GM21367 (cell line): ENCODE measurements at regions not wholly inside any gene's neighbourhood (a gene's known extent, or its start where the extent isn't known, plus 50 kb on each side); places are given as distances from the start of the nearest gene placed in this dataset.
A peak's percentile ranks its signal among the peaks of the same experiment; 100 is the strongest.
"Not testable (repeated sequence)": the region's sequence is repeated elsewhere in the genome, so short reads cannot be mapped to it uniquely, and the experiment has no call there.

Experiments
- ATAC-seq: cut with Tn5 transposase; IDR thresholded peaks from one replicate; pipeline ENCODE4 v1.9.1; 2021; ENCODE audit not compliant: unreplicated experiment

DNA sequence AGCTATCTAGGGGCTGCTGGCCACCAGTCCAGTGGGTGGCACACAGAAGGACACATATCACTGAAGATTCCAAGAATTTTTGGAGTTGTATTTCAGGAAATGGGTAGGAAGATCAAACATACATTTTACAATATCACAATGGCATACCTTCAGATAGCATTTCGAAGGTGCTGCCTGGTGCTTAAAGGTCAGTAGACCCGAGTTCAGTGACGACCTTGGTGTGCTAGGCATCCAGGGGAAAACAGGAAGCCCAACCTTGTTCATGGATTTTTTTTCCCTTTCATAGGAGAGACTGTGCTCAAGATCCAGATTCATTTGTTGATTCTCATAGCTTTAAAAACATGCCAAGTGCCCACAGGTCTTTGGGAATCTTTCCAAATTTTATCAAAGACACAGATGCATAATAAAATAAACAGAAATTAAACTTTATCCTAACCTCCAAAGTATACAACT is 51.0 kb upstream of the RCBTB2 start:
- ATAC-seq = no peak

DNA sequence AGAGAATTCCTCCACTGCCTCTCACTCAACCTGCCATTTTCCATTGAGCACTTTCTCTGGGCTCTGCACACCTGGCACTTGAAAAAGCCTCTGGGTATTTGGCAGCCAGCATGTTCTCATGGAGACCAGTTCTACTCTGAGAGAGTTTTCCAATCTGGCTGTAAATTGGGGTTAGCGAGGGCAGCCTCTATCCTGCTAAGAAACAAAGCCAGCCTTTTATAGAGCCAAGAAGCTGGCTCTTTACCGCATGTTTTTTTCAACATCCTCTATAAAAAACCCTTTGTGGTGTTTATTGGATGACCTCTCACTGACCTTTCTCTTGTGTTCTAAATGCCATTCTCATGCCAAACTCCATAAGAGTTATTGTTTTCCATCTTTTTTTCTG is 52.6 kb upstream of the RCBTB2 start:
- ATAC-seq = no peak

DNA sequence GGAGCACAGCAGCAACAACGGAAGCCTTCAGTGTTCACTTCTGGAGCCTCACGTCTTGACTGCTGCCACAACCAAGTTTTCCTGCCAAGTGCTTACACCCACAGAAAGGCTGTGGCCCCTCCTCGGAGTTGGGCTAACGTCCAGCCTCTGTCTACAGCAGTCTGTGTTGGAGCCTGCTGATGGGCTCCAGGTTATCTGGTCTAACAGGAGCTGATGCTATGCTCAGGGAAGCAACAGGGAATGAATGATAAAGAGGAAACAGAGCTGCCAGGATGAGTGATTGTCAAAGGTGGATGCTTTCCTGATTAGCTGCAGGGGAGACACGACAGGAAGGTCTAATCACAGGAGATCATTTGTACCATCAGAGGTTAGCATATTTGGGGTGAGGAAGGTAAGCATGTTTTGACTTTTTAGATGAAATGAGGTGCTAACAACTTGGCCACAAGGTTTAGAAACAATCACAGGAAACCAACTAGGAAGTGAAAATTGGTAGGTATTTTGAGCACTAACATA is 53.8 kb upstream of the RCBTB2 start:
- ATAC-seq = no peak

DNA sequence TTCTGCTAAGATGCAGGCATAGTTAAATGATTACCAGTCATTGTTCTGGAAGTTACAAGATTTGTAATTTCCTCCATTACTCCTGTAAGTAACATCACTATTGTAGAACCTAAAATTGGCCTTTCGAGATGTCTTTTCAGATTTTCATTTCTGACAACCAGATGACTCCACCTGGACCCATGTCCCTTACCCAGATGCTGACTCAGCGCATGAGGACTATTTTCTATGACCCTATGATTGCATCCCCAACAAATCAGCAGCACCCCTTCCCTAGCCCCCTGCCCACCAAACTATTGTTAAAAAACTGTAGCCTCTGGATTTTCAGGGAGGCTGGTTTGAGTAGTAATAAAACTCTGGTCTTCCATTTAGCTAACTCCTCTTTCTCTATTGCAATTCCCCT is 55.2 kb upstream of the RCBTB2 start:
- ATAC-seq = no peak

DNA sequence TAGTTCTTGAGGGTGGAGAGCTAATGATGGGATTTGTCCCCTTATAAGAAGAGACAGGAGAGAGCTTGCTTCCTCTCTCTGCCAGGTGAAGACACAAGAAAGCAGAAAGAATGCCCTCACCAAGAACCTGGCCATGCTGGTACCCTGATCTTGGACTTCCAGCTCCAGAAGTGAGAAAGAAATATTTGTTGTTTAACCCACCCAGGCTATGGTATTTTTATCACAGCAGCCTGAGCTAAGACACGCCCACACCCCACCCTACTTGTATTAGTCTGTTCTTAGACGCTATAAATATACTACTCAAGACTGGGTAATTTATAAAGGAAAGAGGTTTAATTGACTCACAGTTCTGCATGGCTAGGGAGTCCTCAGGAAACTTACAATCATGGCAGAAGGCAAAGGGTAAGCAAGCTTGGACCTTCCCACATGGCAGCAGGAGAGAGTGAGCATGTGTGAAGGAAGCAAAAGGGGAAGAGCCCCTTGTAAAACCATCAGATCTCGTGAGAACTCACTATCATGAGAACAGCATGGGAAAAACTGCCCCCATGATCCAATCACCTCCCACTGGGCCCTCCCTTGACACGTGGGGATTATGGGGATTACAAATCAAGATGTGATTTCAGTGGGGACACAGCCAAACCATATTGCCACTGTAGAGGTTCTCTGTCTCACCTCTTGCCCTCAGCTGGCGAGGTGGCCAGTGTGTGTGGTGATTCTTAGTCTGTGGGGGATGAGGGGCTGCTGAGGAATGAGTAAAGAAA is 57.4 kb upstream of the RCBTB2 start:
- no peak for ATAC-seq

DNA sequence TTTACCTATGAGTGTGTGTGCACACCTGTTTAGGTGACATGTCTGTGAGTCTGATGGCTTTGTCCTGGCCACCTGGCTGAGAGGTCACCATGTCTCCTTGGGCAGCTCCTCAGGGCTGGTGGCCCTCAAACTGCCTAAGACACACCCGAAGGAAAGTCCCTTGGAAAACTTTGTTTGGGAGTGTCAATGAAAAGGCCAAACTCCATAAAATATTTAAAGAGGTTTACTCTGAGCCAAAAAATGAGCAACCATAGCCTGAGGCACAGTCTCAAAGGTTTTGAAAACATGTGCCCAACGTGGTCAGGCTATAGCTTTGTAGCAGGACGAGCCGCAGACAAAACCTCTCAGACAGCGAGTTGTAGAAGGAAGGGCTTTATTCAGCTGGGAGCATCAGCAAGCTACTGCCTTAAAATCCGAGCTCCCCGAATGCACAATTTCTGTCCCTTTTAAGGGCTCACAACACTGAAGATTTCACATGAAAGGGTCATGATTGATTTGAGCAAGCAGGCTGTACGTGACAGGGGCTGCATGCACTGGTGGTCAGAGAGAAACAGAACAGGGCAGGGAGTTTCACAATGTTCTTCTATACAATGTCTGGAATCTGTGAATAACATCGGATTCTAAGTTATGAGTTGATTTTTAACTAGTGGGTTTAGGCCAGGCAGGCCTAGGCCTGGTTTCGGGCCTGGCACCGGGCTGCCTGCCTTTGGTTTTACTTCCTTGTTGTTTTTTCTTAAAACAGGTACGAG is 58.4 kb upstream of the RCBTB2 start:
- ATAC-seq = not testable (repeated sequence)

DNA sequence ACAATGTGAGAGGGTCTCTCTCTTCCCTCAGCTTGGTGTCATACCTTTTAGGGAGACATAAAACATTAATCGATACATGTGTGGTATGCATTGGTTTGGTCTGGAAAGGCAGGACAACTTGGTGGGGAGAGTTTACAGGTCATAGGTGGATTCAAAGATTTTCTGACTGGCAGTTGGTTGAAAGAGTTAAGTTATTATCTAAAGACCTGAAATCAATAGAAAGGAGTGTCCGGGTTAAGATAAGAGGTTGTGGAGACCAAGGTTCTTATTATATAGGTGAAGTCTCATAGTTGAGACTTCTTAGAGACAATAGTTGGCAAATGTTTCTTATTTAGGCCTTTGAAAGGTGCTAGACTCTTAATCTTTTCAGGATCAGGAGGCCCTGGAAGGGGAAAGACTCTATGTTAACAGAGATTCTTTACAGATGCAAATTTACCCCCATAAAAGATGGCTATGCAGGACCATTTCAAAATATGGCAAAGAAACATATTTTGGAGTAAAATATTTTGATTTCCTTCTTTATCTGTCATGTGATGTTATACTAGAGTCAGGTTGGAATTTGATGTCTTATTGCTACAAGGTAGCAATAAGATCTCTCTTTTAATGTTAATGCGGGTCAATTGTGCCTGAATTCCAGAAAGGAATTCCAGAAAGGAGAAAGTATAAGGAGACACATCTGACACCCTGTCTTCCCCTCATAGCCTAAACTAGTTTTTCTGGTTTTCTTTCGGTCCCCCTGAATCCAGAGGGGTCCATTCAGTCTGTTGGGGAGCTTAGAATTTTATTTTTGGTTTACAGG is 59.2 kb upstream of the RCBTB2 start:
- ATAC-seq = no peak

DNA sequence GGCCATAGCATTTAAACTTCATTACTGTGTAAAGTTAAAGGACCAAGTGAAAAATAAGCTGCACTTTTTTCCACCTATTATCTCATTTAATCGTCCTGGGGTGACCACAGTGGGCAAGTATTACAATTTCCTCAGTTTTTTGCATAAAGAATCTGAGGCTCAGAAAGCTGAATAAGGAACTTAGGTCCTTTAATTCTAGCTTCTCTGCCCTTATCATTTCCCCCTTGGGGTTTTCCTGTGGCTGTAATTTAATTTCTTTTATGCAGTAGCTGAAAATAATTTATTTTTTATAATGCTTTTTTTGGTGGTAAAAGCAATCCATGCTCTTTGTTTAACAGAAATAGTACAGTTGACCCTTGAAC is 59.8 kb upstream of the RCBTB2 start:
- ATAC-seq = no peak

DNA sequence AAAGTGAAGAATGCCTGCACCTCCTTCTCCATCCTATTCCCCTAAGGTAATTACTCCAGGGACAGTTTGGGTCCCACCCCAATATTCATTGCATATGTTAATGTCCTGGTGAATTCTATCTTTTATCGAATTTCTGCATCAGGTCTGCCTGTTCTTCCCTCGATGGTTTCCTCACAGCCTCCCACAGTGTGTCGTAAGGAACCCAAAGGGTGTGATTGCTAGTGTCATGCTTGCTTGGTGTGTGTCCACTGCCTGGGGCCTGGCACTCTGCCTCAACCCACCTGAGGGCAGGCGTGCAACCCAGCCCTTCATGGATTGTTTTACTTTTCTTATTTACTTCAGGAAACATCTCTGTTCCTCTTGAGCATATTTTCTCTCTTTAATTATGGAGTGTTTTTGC is 60.2 kb upstream of the CYSLTR2 start:
- no peak for ATAC-seq

DNA sequence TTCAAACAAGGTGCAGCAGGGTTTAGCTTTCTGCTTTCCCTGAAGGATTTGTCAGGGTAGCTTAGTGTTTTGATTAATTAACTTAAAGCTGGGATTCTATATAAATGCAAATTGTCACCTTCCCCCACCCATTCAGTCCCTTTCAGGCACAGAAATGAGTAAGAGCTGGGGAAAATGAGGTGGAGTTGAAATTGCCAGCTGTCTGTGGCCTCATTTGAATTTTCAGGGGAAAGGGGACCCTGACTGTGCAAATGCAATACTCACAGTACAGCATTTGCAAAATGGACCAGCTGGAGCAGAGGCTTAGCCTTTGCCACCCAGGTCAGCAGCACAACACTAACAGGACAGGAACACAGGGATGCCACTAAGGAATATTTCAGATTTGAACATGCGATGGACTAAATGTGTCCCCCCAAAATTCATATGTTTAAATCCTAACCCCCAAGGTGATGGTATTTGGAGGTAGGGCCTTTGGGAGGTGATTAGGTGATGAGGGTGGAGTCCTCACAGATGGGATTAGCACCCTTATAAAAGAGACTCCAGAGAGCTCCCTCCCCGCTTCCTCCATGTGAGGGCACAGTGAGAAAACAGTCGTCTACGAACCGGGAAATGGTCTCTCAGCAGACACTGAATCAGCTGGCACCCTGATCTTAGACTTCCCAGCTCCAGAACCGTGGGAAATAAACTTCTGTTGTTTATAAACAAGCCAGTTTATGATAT is 59.5 kb upstream of the CYSLTR2 start:
- no peak for ATAC-seq

DNA sequence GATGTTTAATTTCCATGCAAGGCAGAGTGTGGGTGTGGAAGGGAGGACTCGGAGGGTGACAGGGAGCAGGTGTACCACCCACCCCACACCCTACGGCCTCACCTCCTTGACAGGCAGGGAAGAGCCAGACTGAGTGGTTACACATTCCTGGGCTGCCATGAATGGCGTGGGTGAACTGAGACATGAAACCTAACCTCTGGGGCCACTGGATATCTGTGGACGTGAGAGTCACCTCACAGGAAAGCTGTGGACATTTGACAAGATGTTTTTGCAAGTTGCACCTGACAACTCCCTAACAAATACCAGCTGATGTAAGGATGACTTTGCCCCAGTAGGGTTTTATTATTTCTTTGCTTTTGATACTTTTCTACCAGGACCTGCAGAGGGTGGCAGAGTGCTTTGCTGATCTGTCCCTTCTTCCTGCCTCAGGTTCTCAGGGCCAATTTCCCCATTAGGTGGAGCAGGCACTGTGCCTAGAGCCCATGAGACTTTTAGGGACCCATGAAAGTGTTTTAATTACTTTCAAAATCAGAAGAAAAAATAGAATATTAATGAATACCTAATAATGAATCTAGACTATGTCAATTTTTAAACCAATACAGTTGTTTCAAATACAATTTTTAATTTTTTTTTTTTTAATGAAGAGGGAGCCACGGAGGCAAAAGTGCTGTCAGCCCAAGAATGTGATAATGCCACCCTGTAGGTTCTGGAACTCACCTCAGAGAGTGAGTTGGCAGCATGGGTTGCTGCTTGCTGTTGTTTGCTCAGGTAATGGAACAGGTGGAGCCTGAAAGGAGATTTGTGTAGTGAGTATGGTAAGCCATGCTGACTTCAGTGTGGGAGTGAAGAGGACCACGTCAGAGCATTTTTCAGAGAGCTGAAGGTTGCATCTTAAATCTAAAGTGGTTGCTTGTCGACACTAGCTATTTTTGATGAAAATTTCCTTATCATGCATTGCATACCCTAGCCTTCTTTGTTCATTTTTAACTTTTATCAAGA is 58.0 kb upstream of the CYSLTR2 start:
- ATAC-seq = peak; percentile 82

DNA sequence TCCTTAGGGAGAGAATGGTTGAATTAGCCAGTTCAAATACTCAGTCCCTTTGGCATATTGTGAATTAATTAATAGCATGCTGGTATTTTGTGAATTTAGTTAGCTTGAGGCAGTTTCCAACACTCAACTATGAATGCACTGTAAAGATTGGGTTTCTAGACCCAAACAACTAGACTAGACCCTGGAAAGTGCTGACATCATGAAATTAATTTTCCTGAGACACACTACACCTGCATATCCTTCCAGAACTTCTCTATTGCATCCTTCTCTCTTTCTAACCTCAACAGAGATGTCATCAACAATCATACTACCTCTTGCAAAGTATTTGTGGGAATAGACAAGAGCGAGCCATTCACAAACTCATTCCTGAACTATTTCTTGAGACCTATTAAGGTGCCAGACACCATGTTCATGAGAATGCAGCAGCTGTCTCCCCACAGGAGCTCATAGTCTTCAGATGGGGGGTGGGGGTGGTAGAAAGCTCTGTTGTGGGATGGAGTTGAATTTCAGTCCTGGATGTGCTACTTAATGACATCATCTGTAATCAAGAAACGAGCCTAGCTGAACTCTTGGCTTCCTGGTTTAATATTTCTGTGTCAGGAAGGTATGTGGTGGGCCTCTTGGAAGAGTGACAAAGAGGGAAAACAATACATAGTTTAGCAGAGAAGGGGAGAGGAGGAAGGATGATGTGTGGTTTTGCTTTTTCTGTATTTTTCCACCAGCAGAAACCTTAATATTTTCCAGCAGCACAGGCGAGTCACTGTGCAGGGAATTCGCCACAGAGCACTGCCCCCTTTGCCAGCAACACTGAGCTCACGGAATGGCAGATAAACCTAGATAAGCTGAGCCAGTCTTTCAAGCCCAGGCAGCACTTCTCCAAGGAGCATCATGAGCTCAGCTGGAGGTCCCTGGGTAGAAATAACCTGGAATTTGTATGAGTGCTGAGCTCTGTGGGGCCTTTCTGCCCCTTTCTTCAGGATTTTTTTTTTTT is 53.1 kb upstream of the CYSLTR2 start:
- no peak for ATAC-seq

DNA sequence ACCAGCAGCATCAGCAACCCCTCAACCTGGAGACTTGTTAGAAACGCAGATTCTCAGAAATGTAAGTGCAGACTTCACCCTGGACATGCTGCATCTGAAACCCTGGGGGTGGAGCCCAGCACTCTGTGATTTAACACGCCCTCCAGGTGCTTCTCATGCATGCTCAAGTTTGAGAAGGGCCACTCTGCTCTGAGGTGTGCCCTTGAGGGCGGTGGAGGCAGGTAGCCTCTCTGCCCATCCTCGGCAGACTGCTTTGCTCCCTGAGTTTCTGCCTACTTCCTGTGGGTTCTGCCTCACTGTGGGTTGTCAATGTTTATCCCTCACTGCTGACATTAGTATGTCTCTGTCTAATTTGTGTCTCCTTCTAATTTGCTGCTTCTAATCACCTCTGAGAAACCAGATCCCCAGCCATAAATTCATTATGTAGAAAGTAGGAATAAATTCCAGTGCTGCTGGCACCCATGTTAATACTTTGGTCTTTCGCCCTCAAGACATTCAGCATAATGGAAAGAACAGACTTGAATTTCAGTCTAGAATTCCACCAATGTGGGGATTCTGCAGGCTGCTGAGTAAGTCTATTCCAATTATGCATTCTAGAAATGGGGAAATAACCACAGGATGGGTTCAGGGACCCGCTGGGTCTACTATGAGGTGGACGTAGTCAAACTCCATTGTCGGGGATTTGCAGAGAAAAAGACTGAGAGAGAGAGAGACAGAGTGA is 51.3 kb upstream of the CYSLTR2 start:
- no peak for ATAC-seq

DNA sequence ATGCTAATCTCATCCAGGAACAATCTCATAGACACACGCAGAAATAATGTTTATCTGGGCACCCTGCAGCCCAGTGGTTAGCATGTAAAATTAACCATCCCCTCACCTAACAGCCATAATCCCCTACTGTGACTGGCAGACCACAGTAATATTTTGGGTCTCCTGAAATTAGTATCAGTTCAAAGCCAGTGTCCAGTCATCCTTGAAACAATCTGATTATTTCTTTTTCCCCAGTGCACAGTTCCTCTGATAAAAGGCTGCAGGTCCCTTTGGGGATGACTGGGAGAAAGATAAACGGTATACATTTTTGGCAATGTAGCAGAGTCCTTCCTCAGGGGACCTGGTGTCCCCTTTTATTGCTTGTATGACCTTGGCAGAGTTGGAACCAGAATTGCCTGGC is 50.4 kb upstream of the CYSLTR2 start:
- ATAC-seq = no peak
